GM12892 (cell line): ENCODE measurements at regions not wholly inside any gene's neighbourhood (a gene's known extent, or its start where the extent isn't known, plus 50 kb on each side); places are given as distances from the start of the nearest gene placed in this dataset.

Experiments
- POLR2A ChIP-seq: IDR thresholded peaks from 2 replicates; pipeline ENCODE4 v1.6.1; 2011; ENCODE audit warnings: low read depth, low read length, control low read depth
- POLR2AphosphoS5 ChIP-seq: IDR thresholded peaks from 2 replicates; pipeline ENCODE4 v1.6.1; 2011; ENCODE audit warnings: low read depth, low read length, control low read depth

DNA sequence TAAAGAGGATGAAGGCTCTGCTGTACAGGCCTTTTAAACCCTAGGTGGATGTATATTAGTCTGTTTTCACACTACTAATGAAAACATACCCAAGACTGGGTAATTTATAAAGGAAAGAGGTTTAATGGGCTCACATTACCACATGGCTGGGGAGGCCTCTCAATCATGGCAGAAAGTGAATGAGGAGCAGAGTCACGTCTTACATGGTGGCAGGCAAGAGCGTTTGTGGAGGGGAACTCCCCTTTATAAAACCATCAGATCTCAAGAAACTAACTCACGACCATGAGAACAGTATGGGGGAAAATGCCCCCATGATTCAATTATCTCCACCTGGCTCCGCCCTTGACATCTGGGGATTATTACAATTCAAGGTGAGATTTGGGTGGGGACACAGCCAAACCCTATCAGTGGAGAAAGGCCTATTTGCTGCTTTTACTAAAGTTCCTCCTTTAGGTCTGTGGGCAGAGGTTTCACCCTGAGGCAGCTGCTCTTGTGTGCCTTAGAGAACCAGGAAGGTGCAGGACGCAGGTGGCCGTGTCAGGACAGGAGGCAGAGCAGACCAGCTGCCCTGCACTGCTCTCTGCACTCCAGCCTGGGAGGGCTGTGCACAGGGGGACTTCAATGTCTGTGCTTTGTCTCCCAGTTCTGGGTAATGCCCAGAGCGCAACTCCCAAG is 178.8 kb upstream of the HDAC4 start:
- TF ChIP-seq POLR2AphosphoS5 = no peak
- no peak for TF ChIP-seq POLR2A
